ENCODE measurements at regions not wholly inside any gene's neighbourhood (a gene's known extent, or its start where the extent isn't known, plus 50 kb on each side); places are given as distances from the start of the nearest gene placed in this dataset.

DNA sequence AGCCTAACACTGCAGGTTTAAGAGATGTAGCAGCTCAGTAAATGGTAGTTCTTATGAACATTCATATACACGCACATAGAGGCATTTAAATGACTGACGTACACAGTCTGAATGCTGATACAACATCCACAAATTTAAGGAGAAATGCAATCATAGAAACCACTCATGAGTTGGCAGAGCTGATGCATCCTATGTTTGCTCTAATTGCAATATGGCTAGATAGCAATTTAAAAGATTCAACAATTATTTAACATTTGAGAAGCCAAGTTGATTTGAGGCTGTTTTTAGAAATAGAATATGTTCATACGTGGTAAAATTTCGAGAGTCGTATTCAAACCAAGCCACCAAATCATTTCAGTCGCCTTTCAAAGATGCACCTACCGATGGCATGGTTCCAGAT lies 135.6 kb downstream of the PFKFB3 start:
- DNase-seq (ENCODE audit: low read depth, low spot score) (no peak), FAIRE-seq (no peak)
- CTCF ChIA-PET = interaction anchor here (1.2 kb wide), 1 partner anchor 8 kb away, joined by 4 read pairs; no protein-coding TSS in a partner anchor
- POLR2A ChIA-PET = no interaction called here
- Histone ChIP-seq H4K20me1 (replicated peaks; ENCODE audit: control insufficient read depth, extremely low read depth, insufficient read depth, low read length) (no peaks in the 10 kb centered on the region), H3K4me3 (replicated peaks in 1 of 3; ENCODE audit: insufficient read depth in 1 of 3, low read depth in 1 of 3, low read length in 3 of 3) (no peak overlapping the region), H3K4me1 (ENCODE audit: control insufficient read depth, extremely low read depth, insufficient read depth, low read length) (peaks cover 9% of the 10 kb centered on the region), H3K9ac (replicated peaks; ENCODE audit: extremely low read depth, insufficient read depth, low read length) (no peak overlapping the region), H3K27me3 (ENCODE audit: control insufficient read depth in 2 of 2, insufficient read depth in 2 of 2, low read length in 2 of 2) (peaks cover 0 to 5% of the 10 kb centered on the region in 2 experiments), H2AFZ (ENCODE audit: low read depth, low read length) (no peak overlapping the region), H3K9me1 (replicated peaks; ENCODE audit: control insufficient read depth, extremely low read depth, insufficient read depth, low read length) (no peaks in the 10 kb centered on the region), H3K9me3 (replicated peaks; ENCODE audit: control insufficient read depth, insufficient read depth, low read length) (no peaks in the 10 kb centered on the region), H3K79me2 (ENCODE audit: control insufficient read depth, insufficient read depth, low read length) (no peaks in the 10 kb centered on the region), H3K36me3 (ENCODE audit: control insufficient read depth in 2 of 2, extremely low read depth in 1 of 2, insufficient read depth in 2 of 2, low read length in 2 of 2) (no peaks in the 10 kb centered on the region), H3K4me2 (ENCODE audit: insufficient read depth, low read length) (no peak overlapping the region), H3K27ac (ENCODE audit: insufficient read depth, low read depth, low read length) (no peak overlapping the region)
- dilution Hi-C loops (cut with MboI; ENCODE audit: extremely low pct_ligation_motif_present, low sequenced_read_pairs) = no loop called here
- TF ChIP-seq FOS (IDR thresholded peaks at IDR 0.05; ENCODE audit: borderline replicate concordance, insufficient read depth, low read length) (no peak), POLR2A (IDR thresholded peaks at IDR 0.05; ENCODE audit: low read depth, low read length) (no peak), EZH2 (IDR thresholded peaks at IDR 0.05; ENCODE audit: borderline replicate concordance, low read depth, low read length, severe bottlenecking) (no peak), JUN (IDR thresholded peaks at IDR 0.05; ENCODE audit: borderline replicate concordance, insufficient read depth, insufficient read length, low read depth) (no peak), POLR2AphosphoS5 (IDR thresholded peaks at IDR 0.05; ENCODE audit: insufficient read depth, low read depth, low read length) (no peak), GATA2 (IDR thresholded peaks at IDR 0.05; ENCODE audit: insufficient read depth, insufficient read length, low read depth, low read length) (no peak), MYC (IDR thresholded peaks at IDR 0.05; ENCODE audit: low read depth, low read length) (no peak)
- TF ChIP-seq, protein P1, sequence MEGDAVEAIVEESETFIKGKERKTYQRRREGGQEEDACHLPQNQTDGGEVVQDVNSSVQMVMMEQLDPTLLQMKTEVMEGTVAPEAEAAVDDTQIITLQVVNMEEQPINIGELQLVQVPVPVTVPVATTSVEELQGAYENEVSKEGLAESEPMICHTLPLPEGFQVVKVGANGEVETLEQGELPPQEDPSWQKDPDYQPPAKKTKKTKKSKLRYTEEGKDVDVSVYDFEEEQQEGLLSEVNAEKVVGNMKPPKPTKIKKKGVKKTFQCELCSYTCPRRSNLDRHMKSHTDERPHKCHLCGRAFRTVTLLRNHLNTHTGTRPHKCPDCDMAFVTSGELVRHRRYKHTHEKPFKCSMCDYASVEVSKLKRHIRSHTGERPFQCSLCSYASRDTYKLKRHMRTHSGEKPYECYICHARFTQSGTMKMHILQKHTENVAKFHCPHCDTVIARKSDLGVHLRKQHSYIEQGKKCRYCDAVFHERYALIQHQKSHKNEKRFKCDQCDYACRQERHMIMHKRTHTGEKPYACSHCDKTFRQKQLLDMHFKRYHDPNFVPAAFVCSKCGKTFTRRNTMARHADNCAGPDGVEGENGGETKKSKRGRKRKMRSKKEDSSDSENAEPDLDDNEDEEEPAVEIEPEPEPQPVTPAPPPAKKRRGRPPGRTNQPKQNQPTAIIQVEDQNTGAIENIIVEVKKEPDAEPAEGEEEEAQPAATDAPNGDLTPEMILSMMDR (IDR thresholded peaks at IDR 0.05; ENCODE audit: extremely low read depth in 1 of 2, insufficient read depth in 1 of 2, low read depth in 1 of 2, low read length in 2 of 2) = no peak
- TF ChIP-seq, protein P2, sequence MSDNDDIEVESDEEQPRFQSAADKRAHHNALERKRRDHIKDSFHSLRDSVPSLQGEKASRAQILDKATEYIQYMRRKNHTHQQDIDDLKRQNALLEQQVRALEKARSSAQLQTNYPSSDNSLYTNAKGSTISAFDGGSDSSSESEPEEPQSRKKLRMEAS (IDR thresholded peaks at IDR 0.05; ENCODE audit: insufficient read depth, insufficient read length) = no peak
- BruUV-seq (replicated peaks) = no TSS peak
- intact Hi-C loops (cut with micrococcal nuclease) = no loop called here

Data from endothelial cell of umbilical vein (primary cell).